Liver (tissue), 8 donors: ENCODE measurements at regions not wholly inside any gene's neighbourhood (a gene's known extent, or its start where the extent isn't known, plus 50 kb on each side); places are given as distances from the start of the nearest gene placed in this dataset.

Experiments
- DNase-seq: peaks from one replicate; pipeline ENCODE4 v3.0.0-alpha.2; 2017; ENCODE audit warnings: low spot score
- H3K27ac ChIP-seq, 2 donors: one replicate each; pipeline ENCODE4 v1.7.0; 2013; ENCODE audit warnings: inconsistent platforms in 2 of 2, low read length in 2 of 2, control low read depth in 1 of 2, low read depth in 1 of 2, mild to moderate bottlenecking in 1 of 2
- H3K27me3 ChIP-seq, 4 donors: one replicate each; pipeline versions ENCODE4 v1.6.1 to v1.7.0; 2013; ENCODE audit warnings: low read length in 3 of 4, inconsistent platforms in 1 of 4, mild to moderate bottlenecking in 1 of 4, moderate library complexity in 1 of 4; ENCODE audit not compliant: control insufficient read depth in 4 of 4, insufficient read depth in 4 of 4
- H3K36me3 ChIP-seq, 4 donors: one replicate each; pipeline versions ENCODE4 v1.6.1 to v1.7.0; 2013; ENCODE audit warnings: low read length in 3 of 4, mild to moderate bottlenecking in 3 of 4, low read depth in 1 of 4, moderate library complexity in 1 of 4; ENCODE audit not compliant: control insufficient read depth in 4 of 4, insufficient read depth in 3 of 4
- H3K4me1 ChIP-seq, 4 donors: one replicate each; pipeline versions ENCODE4 v1.6.1 to v1.7.0; 2013; ENCODE audit warnings: low read length in 3 of 4, mild to moderate bottlenecking in 3 of 4, moderate library complexity in 1 of 4; ENCODE audit not compliant: control insufficient read depth in 4 of 4, insufficient read depth in 4 of 4
- H3K4me3 ChIP-seq, 3 donors: one replicate each; pipeline versions ENCODE4 v1.6.1 to v1.7.0; 2013; ENCODE audit warnings: low read length in 3 of 3, control low read depth in 1 of 3, low read depth in 1 of 3, mild to moderate bottlenecking in 1 of 3
- H3K9ac ChIP-seq, 2 donors: one replicate each; pipeline ENCODE4 v1.7.0; 2013; ENCODE audit warnings: low read length in 2 of 2, mild to moderate bottlenecking in 2 of 2, moderate library complexity in 2 of 2, control low read depth in 1 of 2, low read depth in 1 of 2
- H3K9me3 ChIP-seq, 4 donors: one replicate each; pipeline versions ENCODE4 v1.6.1 to v1.7.0; 2013; ENCODE audit warnings: low read length in 3 of 4; ENCODE audit not compliant: control insufficient read depth in 4 of 4
- ATF3 ChIP-seq: IDR thresholded peaks from 2 replicates; pipeline ENCODE4 v1.6.1; 2016; ENCODE audit warnings: antibody characterized with exemption
- CTCF ChIP-seq: fragments of 150-350 bp; IDR thresholded peaks from 2 replicates; pipeline ENCODE4 v1.5.1; 2017; ENCODE audit warnings: improper control_type of control experiment, low read depth, low read length; ENCODE audit not compliant: missing input control
- EGR1 ChIP-seq, 2 donors: IDR thresholded peaks; 2 replicates each; pipeline ENCODE4 v1.6.1; 2016 to 2018; ENCODE audit warnings: antibody characterized with exemption in 2 of 2, low read depth in 2 of 2
- FOXA1 ChIP-seq: IDR thresholded peaks from 2 replicates; pipeline ENCODE4 v1.6.1; 2016; ENCODE audit warnings: antibody characterized with exemption
- FOXA2 ChIP-seq: IDR thresholded peaks from 2 replicates; pipeline ENCODE4 v1.6.1; 2016; ENCODE audit warnings: antibody characterized with exemption
- GABPA ChIP-seq, 2 donors: IDR thresholded peaks in 1 of 2; conservative IDR thresholded peaks in 1 of 2; 2 replicates each; pipeline ENCODE4 v1.6.1; 2016; ENCODE audit warnings: antibody characterized with exemption in 2 of 2, mild to moderate bottlenecking in 1 of 2, moderate library complexity in 1 of 2
- HNF4A ChIP-seq, 2 donors: conservative IDR thresholded peaks; 2 replicates each; pipeline ENCODE4 v1.6.1; 2016; ENCODE audit warnings: antibody characterized with exemption in 2 of 2, mild to moderate bottlenecking in 2 of 2
- HNF4G ChIP-seq: IDR thresholded peaks from 2 replicates; pipeline ENCODE4 v1.6.1; 2016; ENCODE audit warnings: antibody characterized with exemption
- JUND ChIP-seq, 2 donors: IDR thresholded peaks; 2 replicates each; pipeline ENCODE4 v1.6.1; 2016; ENCODE audit warnings: antibody characterized with exemption in 2 of 2
- MAX ChIP-seq: IDR thresholded peaks from 2 replicates; pipeline ENCODE4 v1.6.1; 2016; ENCODE audit warnings: antibody characterized with exemption
- NR2F2 ChIP-seq: IDR thresholded peaks from 2 replicates; pipeline ENCODE4 v1.6.1; 2016; ENCODE audit warnings: antibody characterized with exemption
- RAD21 ChIP-seq, 2 donors: IDR thresholded peaks; 2 replicates each; pipeline ENCODE4 v1.6.1; 2016; ENCODE audit warnings: antibody characterized with exemption in 2 of 2, mild to moderate bottlenecking in 2 of 2
- REST ChIP-seq: IDR thresholded peaks from 2 replicates; pipeline ENCODE4 v1.6.1; 2016; ENCODE audit warnings: antibody characterized with exemption, mild to moderate bottlenecking
- RXRA ChIP-seq, 2 donors: IDR thresholded peaks; 2 replicates each; pipeline ENCODE4 v1.6.1; 2017 to 2018; ENCODE audit warnings: antibody characterized with exemption in 2 of 2, mild to moderate bottlenecking in 1 of 2
- SP1 ChIP-seq: IDR thresholded peaks from 2 replicates; pipeline ENCODE4 v1.6.1; 2018; ENCODE audit warnings: antibody characterized with exemption, mild to moderate bottlenecking
- TAF1 ChIP-seq: conservative IDR thresholded peaks from 2 replicates; pipeline ENCODE4 v1.6.1; 2016; ENCODE audit warnings: antibody characterized with exemption, mild to moderate bottlenecking
- YY1 ChIP-seq: IDR thresholded peaks from 2 replicates; pipeline ENCODE4 v1.6.1; 2016; ENCODE audit warnings: antibody characterized with exemption, mild to moderate bottlenecking
- ZBTB33 ChIP-seq: IDR thresholded peaks from 2 replicates; pipeline ENCODE4 v1.6.1; 2016; ENCODE audit warnings: antibody characterized with exemption
- WGBS: extraction: QIAGEN DNeasy Blood & Tissue Kit; methylation state at CpG from one replicate; pipeline ENCODE4 v1.1.7; 2013; 5-methylcytosine and 5-hydroxymethylcytosine counted together
- donor health status: healthy.
- donor health status: healthy.
- donor health status: healthy.
- donor health status: healthy.
- donor health status: healthy.

GRCh38 chr16:86039606-86040005, 140.6 kb downstream of the IRF8 start:
- WGBS: 74% methylated on average over 12 of the region's 12 CpGs
- TF ChIP-seq FOXA1 (no peak), JUND (IDR thresholded peaks at IDR 0.05) (no peak), EGR1 (IDR thresholded peaks at IDR 0.05; ENCODE audit: low read depth in 2 of 2) (no peak), GABPA (IDR thresholded peaks at IDR 0.05 in 1 of 2, conservative IDR thresholded peaks at IDR 0.05 in 1 of 2) (no peak), FOXA2 (no peak), RXRA (IDR thresholded peaks at IDR 0.05) (no peak), HNF4A (conservative IDR thresholded peaks at IDR 0.05) (no peak), RAD21 (IDR thresholded peaks at IDR 0.05) (no peak), NR2F2 (no peak), SP1 (no peak), ATF3 (no peak), ZBTB33 (no peak), HNF4G (no peak), YY1 (no peak), TAF1 (no peak), MAX (no peak), CTCF (no peak), REST (no peak)
- H3K4me1 ChIP-seq: no peaks in the 10 kb centered on the region
- H3K4me3 ChIP-seq: no peak overlapping the region
- H3K36me3 ChIP-seq: no peaks in the 10 kb centered on the region
- H3K27me3 ChIP-seq: peaks cover 0 to 7% (median 0%) of the 10 kb centered on the region in 4 donors
- no peak overlapping the region for H3K9ac ChIP-seq
- H3K9me3 ChIP-seq: no peaks in the 10 kb centered on the region
- no peak for DNase-seq
- no peak overlapping the region for H3K27ac ChIP-seq

- Histone ChIP-seq H3K4me1 (no peaks in the 10 kb centered on the region), H3K9ac (no peak overlapping the region), H3K9me3 (no peaks in the 10 kb centered on the region), H3K27me3 (peaks cover 0 to 7% (median 0%) of the 10 kb centered on the region in 4 donors), H3K36me3 (no peaks in the 10 kb centered on the region), H3K4me3 (no peak overlapping the region), H3K27ac (no peak overlapping the region)
- TF ChIP-seq SP1 (no peak), GABPA (IDR thresholded peaks at IDR 0.05 in 1 of 2, conservative IDR thresholded peaks at IDR 0.05 in 1 of 2) (no peak), MAX (no peak), ATF3 (no peak), ZBTB33 (no peak)
- DNase-seq: no peak
- 81% methylated on average over 17 of the region's 17 CpGs for WGBS
Observed at GRCh38 chr16:86040496-86040895, 141.5 kb downstream of the IRF8 start.
